Liver (tissue), 3 donors: ENCODE measurements at regions not wholly inside any gene's neighbourhood (a gene's known extent, or its start where the extent isn't known, plus 50 kb on each side); places are given as distances from the start of the nearest gene placed in this dataset.

Source experiments
- ATF3 ChIP-seq: IDR thresholded peaks from 2 replicates; pipeline ENCODE4 v1.6.1; 2016; ENCODE audit warnings: antibody characterized with exemption
- CTCF ChIP-seq: fragments of 150-350 bp; IDR thresholded peaks from 2 replicates; pipeline ENCODE4 v1.5.1; 2017; ENCODE audit warnings: improper control_type of control experiment, low read depth, low read length; ENCODE audit not compliant: missing input control
- FOXA1 ChIP-seq: IDR thresholded peaks from 2 replicates; pipeline ENCODE4 v1.6.1; 2016; ENCODE audit warnings: antibody characterized with exemption
- FOXA2 ChIP-seq: IDR thresholded peaks from 2 replicates; pipeline ENCODE4 v1.6.1; 2016; ENCODE audit warnings: antibody characterized with exemption
- GABPA ChIP-seq, 2 donors: IDR thresholded peaks in 1 of 2; conservative IDR thresholded peaks in 1 of 2; 2 replicates each; pipeline ENCODE4 v1.6.1; 2016; ENCODE audit warnings: antibody characterized with exemption in 2 of 2, mild to moderate bottlenecking in 1 of 2, moderate library complexity in 1 of 2
- HNF4A ChIP-seq, 2 donors: conservative IDR thresholded peaks; 2 replicates each; pipeline ENCODE4 v1.6.1; 2016; ENCODE audit warnings: antibody characterized with exemption in 2 of 2, mild to moderate bottlenecking in 2 of 2
- MAX ChIP-seq: IDR thresholded peaks from 2 replicates; pipeline ENCODE4 v1.6.1; 2016; ENCODE audit warnings: antibody characterized with exemption
- REST ChIP-seq: IDR thresholded peaks from 2 replicates; pipeline ENCODE4 v1.6.1; 2016; ENCODE audit warnings: antibody characterized with exemption, mild to moderate bottlenecking
- TAF1 ChIP-seq: conservative IDR thresholded peaks from 2 replicates; pipeline ENCODE4 v1.6.1; 2016; ENCODE audit warnings: antibody characterized with exemption, mild to moderate bottlenecking
- YY1 ChIP-seq: IDR thresholded peaks from 2 replicates; pipeline ENCODE4 v1.6.1; 2016; ENCODE audit warnings: antibody characterized with exemption, mild to moderate bottlenecking
- donor health status: healthy.
- donor health status: healthy.

GRCh38 chr3:10725846-10726245 lies 90.2 kb upstream of the SLC6A11 start:
- TF ChIP-seq FOXA2 (no peak), CTCF (no peak), REST (no peak), FOXA1 (no peak), YY1 (no peak), ATF3 (no peak), GABPA (IDR thresholded peaks at IDR 0.05 in 1 of 2, conservative IDR thresholded peaks at IDR 0.05 in 1 of 2) (no peak), MAX (no peak), TAF1 (no peak), HNF4A (conservative IDR thresholded peaks at IDR 0.05) (no peak)
